SK-N-SH treated with all-trans-retinoic acid at 6 μM for 48 hours (cell line): ENCODE measurements at regions not wholly inside any gene's neighbourhood (a gene's known extent, or its start where the extent isn't known, plus 50 kb on each side); places are given as distances from the start of the nearest gene placed in this dataset.

Experiments
- ARNTL ChIP-seq: fragments of 450-650 bp; formaldehyde crosslinking; IDR thresholded peaks from 2 replicates; pipeline ENCODE4 v1.5.0; 2020; ENCODE audit warnings: low read depth, mild to moderate bottlenecking, moderate library complexity, borderline replicate concordance
- BACH2 ChIP-seq: fragments of 250-450 bp; sonication (Bioruptor Pico); IDR thresholded peaks from 2 replicates; pipeline ENCODE4 v1.9.0; 2021; ENCODE audit warnings: mild to moderate bottlenecking, borderline replicate concordance
- CREB5 ChIP-seq: fragments of 250-450 bp; sonication (Bioruptor Pico); IDR thresholded peaks from 2 replicates; pipeline ENCODE4 v1.5.1; 2020; ENCODE audit warnings: low read depth, mild to moderate bottlenecking, moderate library complexity
- GLIS3 ChIP-seq: fragments of 250-450 bp; sonication (Bioruptor Pico); IDR thresholded peaks from 2 replicates; pipeline ENCODE4 v1.5.0; 2020; ENCODE audit warnings: mild to moderate bottlenecking, moderate library complexity
- ISL1 ChIP-seq: fragments of 250-450 bp; sonication (Bioruptor Pico); IDR thresholded peaks from 2 replicates; pipeline ENCODE4 v2.1.2; 2022; ENCODE audit warnings: mild to moderate bottlenecking, moderate library complexity
- OSR1 ChIP-seq: fragments of 250-450 bp; sonication (Bioruptor Pico); IDR thresholded peaks from 2 replicates; pipeline ENCODE4 v1.8.0; 2022; ENCODE audit warnings: moderate library complexity, mild to moderate bottlenecking, inconsistent platforms
- PATZ1 ChIP-seq: fragments of 250-450 bp; sonication (Bioruptor Pico); IDR thresholded peaks from 2 replicates; pipeline ENCODE4 v1.8.0; 2020; ENCODE audit warnings: mild to moderate bottlenecking, moderate library complexity, borderline replicate concordance
- TCF4 ChIP-seq: fragments of 250-450 bp; sonication (Bioruptor Pico); IDR thresholded peaks from 2 replicates; pipeline ENCODE4 v1.8.0; 2021; ENCODE audit warnings: mild to moderate bottlenecking, moderate library complexity, borderline replicate concordance
- TSHZ2 ChIP-seq: fragments of 250-450 bp; sonication (Bioruptor Pico); IDR thresholded peaks from 2 replicates; pipeline ENCODE4 v1.5.0; 2020; ENCODE audit warnings: mild to moderate bottlenecking, moderate library complexity
- ZC3H10 ChIP-seq: fragments of 250-450 bp; sonication (Bioruptor Pico); IDR thresholded peaks from 2 replicates; pipeline ENCODE4 v1.5.1; 2021; ENCODE audit warnings: mild to moderate bottlenecking, moderate library complexity
- ZFP3 ChIP-seq: fragments of 250-450 bp; sonication (Bioruptor Pico); IDR thresholded peaks from 2 replicates; pipeline ENCODE4 v1.5.0; 2020; ENCODE audit warnings: mild to moderate bottlenecking, moderate library complexity
- ZNF70 ChIP-seq: fragments of 450-650 bp; formaldehyde crosslinking; IDR thresholded peaks from 2 replicates; pipeline ENCODE4 v1.5.0; 2020; ENCODE audit warnings: mild to moderate bottlenecking, moderate library complexity
- ZNF8 ChIP-seq: fragments of 450-650 bp; formaldehyde crosslinking; IDR thresholded peaks from 2 replicates; pipeline ENCODE4 v1.5.0; 2020; ENCODE audit warnings: mild to moderate bottlenecking, moderate library complexity

GRCh38 chr16:85262558-85263238, 150.4 kb upstream of the CIBAR2 start:
- TF ChIP-seq ZFP3 (CRISPR knock-in tag) (no peak), ZNF8 (CRISPR knock-in tag) (no peak), ISL1 (CRISPR knock-in tag) (no peak), CREB5 (no peak), ARNTL (CRISPR knock-in tag) (no peak), ZC3H10 (CRISPR knock-in tag) (no peak), GLIS3 (CRISPR knock-in tag) (no peak), TSHZ2 (no peak), TCF4 (no peak), PATZ1 (CRISPR knock-in tag) (no peak), ZNF70 (CRISPR knock-in tag) (no peak), OSR1 (CRISPR knock-in tag) (no peak), BACH2 (CRISPR knock-in tag) (no peak)
